ENCODE measurements at regions not wholly inside any gene's neighbourhood (a gene's known extent, or its start where the extent isn't known, plus 50 kb on each side); places are given as distances from the start of the nearest gene placed in this dataset.

DNA sequence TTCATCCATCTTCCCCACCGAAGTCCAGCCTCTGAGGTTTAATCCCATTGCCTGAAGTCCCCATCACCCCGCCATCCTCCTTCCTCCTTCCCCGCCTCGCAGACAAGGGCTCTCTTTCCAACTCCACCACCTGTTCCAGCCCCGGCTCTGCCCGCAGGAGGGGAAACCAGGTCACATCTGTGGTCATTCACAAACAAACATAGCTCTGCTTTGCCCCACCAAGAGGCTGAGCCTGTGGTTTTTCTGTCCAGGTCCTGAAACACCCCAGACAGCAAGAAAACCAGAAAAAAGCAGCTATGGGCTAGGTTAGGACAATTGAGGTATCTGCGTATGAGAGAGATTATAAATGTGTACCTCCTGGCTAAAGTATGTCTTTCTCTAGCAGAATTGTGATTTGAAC is 144.7 kb downstream of the GLI2 start (continued):
- TF ChIP-seq REST (IDR thresholded peaks at IDR 0.05; ENCODE audit: low read depth) (no peak), CEBPB (IDR thresholded peaks at IDR 0.05; ENCODE audit: low read depth) (no peak)

- no peaks in the 10 kb centered on the region; the same call in 1 of the 2 replicates for H3K27me3 ChIP-seq (ENCODE audit: insufficient read depth, low read length)
- RAD21 ChIA-PET (ENCODE audit: low non-redundant PET in 1 of 2, low total read pairs in 2 of 2, uncharacterized antibody in 2 of 2, unreplicated experiment in 2 of 2), result no interaction called here
- TF ChIP-seq FOSL1 (IDR thresholded peaks at IDR 0.05; ENCODE audit: low read depth) (no peak), POLR2A (IDR thresholded peaks at IDR 0.05; ENCODE audit: borderline replicate concordance, extremely low read depth, insufficient read depth, insufficient read length) (no peak), CBX3 (IDR thresholded peaks at IDR 0.05; ENCODE audit: low read depth) (no peak), EZH2 (IDR thresholded peaks at IDR 0.05) (no peak), CEBPB (IDR thresholded peaks at IDR 0.05; ENCODE audit: low read depth) (no peak), JUND (IDR thresholded peaks at IDR 0.05) (no peak), SRF (IDR thresholded peaks at IDR 0.05; ENCODE audit: low read depth) (no peak), ZFX (IDR thresholded peaks at IDR 0.05) (no peak), ELF1 (IDR thresholded peaks at IDR 0.05; ENCODE audit: borderline replicate concordance, low read depth) (no peak), CTCF (IDR thresholded peaks at IDR 0.05 in 2 of 3, conservative IDR thresholded peaks at IDR 0.05 in 1 of 3; ENCODE audit: borderline replicate concordance in 1 of 3, insufficient read depth in 1 of 3, low read depth in 2 of 3, low read length in 2 of 3) (no peak), RAD21 (IDR thresholded peaks at IDR 0.05; ENCODE audit: low read depth) (no peak)
- TF ChIP-seq, protein P1, sequence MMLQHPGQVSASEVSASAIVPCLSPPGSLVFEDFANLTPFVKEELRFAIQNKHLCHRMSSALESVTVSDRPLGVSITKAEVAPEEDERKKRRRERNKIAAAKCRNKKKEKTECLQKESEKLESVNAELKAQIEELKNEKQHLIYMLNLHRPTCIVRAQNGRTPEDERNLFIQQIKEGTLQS (IDR thresholded peaks at IDR 0.05), result no peak
- no peak for DNase-seq (ENCODE audit: low read depth, low spot score)
- no peak for ATAC-seq
- POLR2A ChIA-PET, result interaction anchor here (1.1 kb wide), 1 partner anchor 193 kb away, joined by 3 read pairs; no protein-coding TSS in a partner anchor
- no peaks in the 10 kb centered on the region for H4K20me1 ChIP-seq (ENCODE audit: insufficient read depth)
- no peaks in the 10 kb centered on the region for H3K9me3 ChIP-seq (ENCODE audit: control insufficient read depth in 1 of 2, insufficient read depth in 1 of 2, low read depth in 1 of 2, low read length in 2 of 2)
- H3K79me2 ChIP-seq (ENCODE audit: insufficient read depth, low read length), result no peaks in the 10 kb centered on the region
- H3K9me2 ChIP-seq (ENCODE audit: insufficient read depth), result no peaks in the 10 kb centered on the region
- CTCF ChIA-PET, result no interaction called here
- no peak overlapping the region for H3K27ac ChIP-seq (ENCODE audit: low read depth, low read length)
- H3K4me1 ChIP-seq (ENCODE audit: control insufficient read depth in 1 of 2, insufficient read depth in 2 of 2, low read length in 2 of 2), result no peaks in the 10 kb centered on the region
- intact Hi-C loops (cut with micrococcal nuclease), result loop anchor here (10.0 kb wide), 1 partner anchor 187 kb away; no protein-coding TSS in a partner anchor
- no peak overlapping the region for H2AFZ ChIP-seq (ENCODE audit: low read depth, low read length, poor library complexity, severe bottlenecking)
- no peak overlapping the region for H3K4me2 ChIP-seq (ENCODE audit: low read length)
- no peak overlapping the region for H3K4me3 ChIP-seq (replicated peaks in 1 of 2; ENCODE audit: low read depth in 1 of 2, low read length in 2 of 2)
- BruUV-seq (replicated peaks), result no TSS peak
- no peak overlapping the region for H3K9ac ChIP-seq (ENCODE audit: low read length)
- no peaks in the 10 kb centered on the region for H3K36me3 ChIP-seq (ENCODE audit: control insufficient read depth in 1 of 2, insufficient read depth in 2 of 2, low read length in 2 of 2)
Observed at GRCh38 chr2:120881981-120882788, 146.5 kb downstream of the GLI2 start.
